ENCODE measurements at regions not wholly inside any gene's neighbourhood (a gene's known extent, or its start where the extent isn't known, plus 50 kb on each side); places are given as distances from the start of the nearest gene placed in this dataset.

- DNase-seq (ENCODE audit: low read depth, low spot score), result no peak
Measured at GRCh38 chr3:110743984-110744383, 327.6 kb upstream of the NECTIN3 start.

GRCh38 chr3:110744723-110745122 lies 326.9 kb upstream of the NECTIN3 start:
- DNase-seq (ENCODE audit: low read depth, low spot score), result no peak

GRCh38 chr3:110749006-110749405 lies 322.6 kb upstream of the NECTIN3 start:
- no peak for DNase-seq (ENCODE audit: low read depth, low spot score)

GRCh38 chr3:110750201-110750600 lies 321.4 kb upstream of the NECTIN3 start:
- no peak for DNase-seq (ENCODE audit: low read depth, low spot score)

DNA sequence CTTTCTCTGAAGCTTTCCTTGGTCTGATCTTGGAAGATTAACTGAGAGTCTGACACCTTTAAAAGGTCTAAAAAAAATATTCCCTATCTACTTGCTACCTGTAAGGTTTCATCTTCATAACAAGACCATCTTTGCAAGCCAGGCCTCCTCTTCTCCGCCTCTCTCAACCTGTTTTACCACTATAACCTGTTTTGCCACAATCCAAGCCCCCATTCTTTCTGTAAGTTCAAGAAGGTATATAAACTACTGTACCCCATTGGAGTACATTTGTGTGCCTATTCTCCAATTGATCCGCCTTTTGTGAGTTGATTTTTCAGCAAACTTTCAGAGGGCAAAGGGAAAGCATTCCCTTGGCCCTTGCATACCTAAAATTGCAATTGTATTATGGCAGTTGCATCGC lies 319.3 kb upstream of the NECTIN3 start:
- no peak for DNase-seq (ENCODE audit: low read depth, low spot score)

DNA sequence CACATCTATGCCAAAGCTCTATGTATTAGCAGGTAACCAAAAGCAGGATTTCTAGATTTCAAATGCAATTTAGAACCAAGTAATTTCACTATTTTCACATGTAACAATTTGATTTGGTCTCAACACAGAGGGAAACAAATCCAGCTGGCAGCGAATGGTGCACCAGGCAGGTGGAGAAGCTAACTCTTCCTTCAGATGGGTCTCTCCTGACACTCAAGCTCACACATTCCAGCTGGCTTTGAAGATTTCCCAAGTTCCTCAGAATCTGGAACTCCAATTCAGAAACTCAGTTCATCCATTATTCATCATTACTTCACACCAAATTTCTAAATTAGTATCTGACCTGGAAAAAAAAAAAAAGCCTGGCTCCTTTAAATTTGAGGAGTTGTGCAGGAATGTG lies 318.1 kb upstream of the NECTIN3 start:
- DNase-seq (ENCODE audit: low read depth, low spot score), result no peak

DNA sequence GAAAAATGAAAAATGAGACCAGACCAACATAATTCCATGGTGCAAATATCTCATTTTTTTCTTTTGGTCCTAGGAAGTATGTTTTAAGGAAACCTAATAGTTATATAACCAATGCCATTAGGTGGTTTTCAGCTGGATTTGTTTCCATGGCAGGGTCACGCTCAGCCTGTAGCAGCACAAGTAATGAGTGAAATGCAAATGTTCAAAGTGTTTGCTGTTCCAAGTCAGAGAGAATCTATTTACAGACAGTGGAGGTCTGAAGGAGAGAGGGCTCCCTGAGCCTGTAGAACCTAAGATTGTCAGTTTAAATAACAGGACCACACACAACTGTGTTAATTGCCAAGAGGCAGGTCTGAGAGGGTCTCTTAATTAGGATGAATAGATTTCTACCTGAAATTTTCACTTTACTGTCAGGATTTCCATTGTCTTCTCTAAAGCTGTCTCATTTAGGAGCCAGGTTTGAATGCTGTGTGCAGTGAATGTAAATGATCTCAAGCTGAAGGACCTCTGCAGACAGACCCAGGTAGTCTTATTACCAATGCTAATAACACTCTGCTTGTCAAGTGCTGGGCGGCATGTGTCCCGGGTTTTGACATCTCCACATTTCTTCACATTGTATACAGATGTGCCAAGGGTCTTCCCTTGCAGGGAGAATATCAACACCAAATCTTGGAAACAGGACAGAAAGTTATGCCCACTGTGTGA lies 317.3 kb upstream of the NECTIN3 start:
- DNase-seq (ENCODE audit: low read depth, low spot score), result no peak

DNA sequence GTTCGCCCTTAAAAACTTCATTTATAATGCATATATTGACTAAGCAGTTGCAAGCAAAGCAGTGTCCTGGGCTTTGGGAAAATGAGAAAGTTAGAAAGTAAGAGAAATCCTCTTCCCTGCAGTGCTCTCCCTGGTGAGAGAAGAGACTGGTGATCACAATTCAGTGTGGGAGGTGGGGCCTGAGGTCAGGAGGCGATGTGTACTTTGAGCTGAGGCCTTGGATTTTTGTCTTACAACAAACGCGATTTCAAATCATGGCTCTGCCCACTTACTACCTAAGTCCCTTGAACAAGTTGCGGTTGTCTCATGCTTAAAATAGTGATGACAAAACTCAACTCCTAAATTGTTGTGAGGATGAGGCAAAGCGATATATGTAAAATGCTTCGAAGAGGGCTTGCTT lies 316.3 kb upstream of the NECTIN3 start:
- no peak for DNase-seq (ENCODE audit: low read depth, low spot score)

- no peak for DNase-seq (ENCODE audit: low read depth, low spot score)
Measured at GRCh38 chr3:110756705-110757104, 314.9 kb upstream of the NECTIN3 start.

- DNase-seq (ENCODE audit: low read depth, low spot score), result no peak
Measured at GRCh38 chr3:110758208-110758607, 313.4 kb upstream of the NECTIN3 start.

DNA sequence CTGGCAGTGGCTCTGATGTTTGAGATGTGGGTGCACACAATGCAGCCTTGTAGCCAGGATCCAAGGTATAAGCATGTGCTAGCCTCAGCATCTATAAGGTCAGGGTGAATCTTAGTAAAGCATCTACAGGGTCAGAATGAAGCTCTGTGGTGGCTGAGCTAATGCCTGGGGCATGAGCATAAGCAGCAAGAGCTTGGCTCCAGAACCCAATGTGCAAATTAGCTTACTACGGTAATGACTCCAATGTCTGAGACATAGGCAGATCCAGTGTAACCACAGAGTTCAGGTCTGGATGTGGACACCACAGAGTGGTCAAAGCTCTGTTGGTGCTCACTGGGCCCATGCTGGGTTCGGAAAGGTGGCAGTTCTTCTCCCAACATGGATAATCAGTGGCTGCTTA lies 304.5 kb upstream of the NECTIN3 start:
- no peak for DNase-seq (ENCODE audit: low read depth, low spot score)

DNA sequence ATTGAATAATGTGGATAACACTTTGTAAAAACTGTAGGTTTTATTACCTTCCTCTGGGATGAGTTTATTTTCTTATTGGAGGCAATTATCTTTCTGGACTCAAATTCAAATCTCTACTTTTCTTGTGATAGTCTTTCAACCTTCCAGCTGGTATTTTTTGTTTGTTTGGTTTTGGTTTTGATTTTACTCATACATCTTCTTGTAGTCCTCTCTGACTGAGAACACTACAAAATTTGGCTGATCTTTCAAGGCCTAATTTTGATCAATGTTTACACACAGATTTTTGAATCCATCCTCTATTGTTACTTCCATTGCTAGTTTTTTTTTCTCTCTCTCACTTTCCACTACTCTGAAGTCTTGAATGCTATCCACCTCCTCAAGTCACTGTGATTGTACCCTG lies 303.8 kb upstream of the NECTIN3 start:
- no peak for DNase-seq (ENCODE audit: low read depth, low spot score)

DNA sequence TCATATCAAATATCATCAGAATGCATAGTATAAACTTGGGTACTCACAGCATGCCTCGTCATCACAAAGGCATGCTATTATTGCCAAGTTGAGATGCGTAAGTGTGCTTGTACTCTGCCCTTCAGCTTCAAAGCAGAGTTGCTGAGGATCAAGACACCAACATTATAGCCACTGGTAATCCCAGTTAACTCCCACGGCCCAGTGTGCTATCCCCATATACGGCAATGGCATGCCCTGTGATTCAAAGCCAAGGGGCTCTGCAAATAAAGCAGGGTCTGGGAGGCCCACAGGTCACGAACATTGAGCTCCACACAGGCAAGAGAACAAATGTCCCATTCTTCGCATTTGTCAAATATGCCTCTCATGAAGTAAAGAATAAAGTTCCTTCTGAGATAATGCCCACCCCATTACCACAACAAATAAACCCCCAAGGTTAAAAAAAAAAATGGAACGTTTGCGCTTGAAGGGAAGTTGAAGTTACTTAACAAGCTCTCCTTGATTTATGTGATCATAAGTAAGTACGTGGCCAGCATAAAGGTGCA lies 298.1 kb upstream of the NECTIN3 start:
- no peak for DNase-seq (ENCODE audit: low read depth, low spot score)

DNA sequence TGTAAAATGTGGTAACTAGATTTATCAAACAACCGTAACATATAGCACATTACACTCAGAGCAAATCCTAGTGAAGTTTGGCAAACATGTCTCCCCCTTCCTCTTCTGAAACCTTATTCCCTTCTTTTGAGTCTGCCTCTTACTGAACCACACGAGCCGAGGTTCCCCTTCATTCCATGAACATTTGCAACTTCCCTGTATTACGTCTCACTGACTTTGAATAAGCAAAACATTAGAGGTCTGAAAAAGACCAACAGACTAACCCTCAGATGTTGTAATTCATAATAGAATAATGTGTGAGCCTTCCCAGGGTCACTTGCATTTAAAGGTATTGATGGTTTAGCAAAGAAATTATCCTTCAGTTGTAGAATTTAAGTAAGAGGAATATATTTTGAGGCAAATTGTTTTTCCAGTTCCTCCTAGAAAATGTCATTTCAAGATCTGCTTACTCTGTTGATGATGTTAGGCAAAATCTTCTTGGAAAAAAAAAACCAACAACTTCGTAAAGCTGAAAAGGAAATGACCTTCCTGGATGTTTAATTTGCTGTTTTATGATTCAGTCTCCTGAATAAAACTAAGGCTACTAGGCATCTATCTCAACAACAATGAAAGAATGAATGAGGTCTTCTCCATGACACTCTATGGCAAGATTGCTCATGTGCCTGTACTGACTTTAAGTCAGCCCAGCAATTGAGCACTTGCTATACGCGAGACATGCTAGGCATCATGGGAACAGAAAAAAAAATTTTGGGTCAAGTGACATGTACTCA lies 296.9 kb upstream of the NECTIN3 start:
- no peak for DNase-seq (ENCODE audit: low read depth, low spot score)

DNA sequence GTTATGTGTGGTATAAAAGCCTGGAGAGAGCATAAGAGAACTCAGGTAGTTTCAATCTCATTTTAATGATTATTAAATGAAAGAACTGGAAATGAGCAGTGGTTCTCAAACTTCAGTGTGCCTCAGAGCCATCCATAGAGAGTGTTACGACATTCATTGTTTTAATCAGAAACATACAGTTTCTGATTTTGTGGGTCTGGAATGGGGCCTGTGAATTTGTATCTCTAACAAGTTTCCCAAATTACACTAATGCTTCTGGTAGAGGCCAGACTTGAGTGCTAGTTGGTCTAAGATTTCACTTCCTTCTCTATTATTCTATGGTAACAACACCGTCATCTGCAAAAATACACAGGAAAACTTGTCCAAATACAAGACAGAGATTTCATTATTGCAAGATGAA lies 292.0 kb upstream of the NECTIN3 start:
- DNase-seq (ENCODE audit: low read depth, low spot score), result no peak

DNA sequence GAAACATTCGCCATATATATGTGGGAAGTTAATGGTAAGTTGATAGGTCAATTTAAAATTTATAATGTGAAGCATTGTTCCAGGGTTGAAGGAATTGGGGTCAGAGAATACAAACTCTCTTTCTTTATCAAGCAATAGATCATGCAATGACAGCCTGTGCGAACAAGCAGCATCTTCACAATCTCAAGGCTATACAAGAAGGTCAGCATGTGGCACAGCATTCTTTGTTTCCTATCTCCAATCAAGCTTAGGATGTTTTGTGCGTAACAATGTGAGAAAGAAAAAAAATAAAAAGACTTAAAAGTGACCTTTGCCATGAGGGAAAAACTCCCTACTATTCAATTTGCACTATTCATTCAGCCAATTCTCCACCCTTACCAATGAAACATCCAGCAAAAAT lies 288.1 kb upstream of the NECTIN3 start:
- no peak for DNase-seq (ENCODE audit: low read depth, low spot score)

GRCh38 chr3:110788794-110789193 lies 282.8 kb upstream of the NECTIN3 start:
- no peak for DNase-seq (ENCODE audit: low read depth, low spot score)

DNA sequence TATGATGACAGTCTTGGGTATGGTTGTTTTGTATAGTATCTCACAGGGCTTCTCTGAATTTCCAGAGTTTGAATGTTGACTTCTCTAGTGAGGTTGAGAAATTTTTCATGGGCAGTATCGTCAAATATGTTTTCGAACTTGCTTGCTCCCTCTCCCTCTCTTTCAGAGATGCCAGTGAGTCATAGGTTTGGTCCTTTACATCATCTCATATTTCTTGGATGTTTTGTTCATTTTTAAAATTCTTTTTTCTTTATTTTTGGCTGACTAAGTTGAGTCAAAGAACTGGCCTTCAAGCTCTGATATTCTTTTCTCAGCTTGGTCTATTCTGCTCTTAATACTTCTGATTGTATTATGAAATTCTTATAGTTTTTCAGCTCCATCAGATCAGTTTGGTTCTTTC lies 282.3 kb upstream of the NECTIN3 start:
- no peak for DNase-seq (ENCODE audit: low read depth, low spot score)

- no peak for DNase-seq (ENCODE audit: low read depth, low spot score)
Measured at GRCh38 chr3:110790631-110791030, 281.0 kb upstream of the NECTIN3 start.

GRCh38 chr3:110791995-110792686 lies 279.5 kb upstream of the NECTIN3 start:
- no peak for DNase-seq (ENCODE audit: low read depth, low spot score)

DNA sequence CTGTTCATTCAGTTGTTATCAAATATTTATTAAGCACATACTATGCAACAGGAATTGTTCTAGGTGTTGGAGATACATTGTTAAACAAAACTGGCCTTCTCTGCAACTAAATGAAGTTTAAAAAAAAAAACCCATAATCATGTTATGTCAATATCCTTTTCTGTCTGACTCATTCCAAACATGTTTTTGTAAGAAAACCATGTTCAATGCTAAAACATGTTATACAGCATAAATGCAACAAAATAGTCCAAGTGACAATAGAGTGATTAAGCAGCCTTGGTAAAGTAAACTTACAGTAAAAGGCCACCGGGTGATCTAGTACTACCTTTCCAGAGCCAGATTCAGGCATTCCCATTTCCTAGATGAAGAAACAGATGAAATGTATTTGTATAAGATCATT lies 278.0 kb upstream of the NECTIN3 start:
- DNase-seq (ENCODE audit: low read depth, low spot score), result no peak

- DNase-seq (ENCODE audit: low read depth, low spot score), result no peak
Measured at GRCh38 chr3:110795163-110795562, 276.5 kb upstream of the NECTIN3 start.

GRCh38 chr3:110799271-110799670 lies 272.3 kb upstream of the NECTIN3 start:
- no peak for DNase-seq (ENCODE audit: low read depth, low spot score)

All from activated CD4-positive, CD25-positive, alpha-beta regulatory T cell treated with anti-CD3 and anti-CD28 coated beads, Interleukin-2, amount 50 U/mL, for 16 hours (primary cell).